Adrenal gland (tissue), 9 donors: ENCODE measurements at regions not wholly inside any gene's neighbourhood (a gene's known extent, or its start where the extent isn't known, plus 50 kb on each side); places are given as distances from the start of the nearest gene placed in this dataset.

Experiments used
- DNase-seq, 7 donors: peaks; one replicate each; pipeline ENCODE4 v3.0.0-alpha.2; 2019 to 2020
- H3K27ac ChIP-seq, 5 donors: fragments of 200-600 bp; sonication (generic) in 4 of 5; 1 replicate in 3 of 5; 2 replicates in 2 of 5; pipeline versions ENCODE4 v1.5.1 to v1.8.0; 2016 to 2020; ENCODE audit warnings: mild to moderate bottlenecking in 1 of 5
- H3K27me3 ChIP-seq: fragments of 200-600 bp; 2 replicates; pipeline ENCODE4 v1.8.0; 2021
- H3K36me3 ChIP-seq, 2 donors: fragments of 200-600 bp; replicated peaks in 1 of 2; 1 replicate in 1 of 2; 2 replicates in 1 of 2; pipeline versions ENCODE4 v1.5.1 to v1.8.0; 2018 to 2022
- H3K4me1 ChIP-seq, 2 donors: fragments of 200-600 bp; replicated peaks in 1 of 2; 1 replicate in 1 of 2; 2 replicates in 1 of 2; pipeline versions ENCODE4 v1.5.1 to v1.8.0; 2018 to 2021
- H3K4me3 ChIP-seq, 4 donors: fragments of 200-600 bp; sonication (generic) in 3 of 4; one replicate each; pipeline ENCODE4 v1.5.1; 2016 to 2018
- H3K9me3 ChIP-seq, 3 donors: fragments of 200-600 bp; sonication (generic) in 1 of 3; replicated peaks in 1 of 3; 1 replicate in 2 of 3; 2 replicates in 1 of 3; pipeline versions ENCODE4 v1.5.1 to v1.8.0; 2016 to 2021
- POLR2A ChIP-seq, 2 donors: fragments of 450-650 bp; IDR thresholded peaks; one replicate each; pipeline ENCODE4 v1.6.1; 2017; ENCODE audit warnings: antibody characterized with exemption in 2 of 2, mild to moderate bottlenecking in 2 of 2, moderate library complexity in 1 of 2
- WGBS, 4 donors: extraction: QIAGEN DNeasy Blood & Tissue Kit in 2 of 4; methylation state at CpG; one replicate each; pipeline versions ENCODE4 v1.1.5 to v1.1.7; 2013 to 2017; 5-methylcytosine and 5-hydroxymethylcytosine counted together
- intact Hi-C, 2 donors: fragments of 100-400 bp; cut with DNase I; formaldehyde crosslinking; loops; one replicate each; pipeline versions ENCODE4 v1.14.1 to v1.15.0; 2022 to 2023
- TF ChIP-seq, protein P1 (sequence below), 6 experiments: fragments of 450-650 bp in 4 of 6; fragments of 200-600 bp in 2 of 6; sonication (generic) in 1 of 6; IDR thresholded peaks; 1 replicate in 5 of 6; 2 replicates in 1 of 6; pipeline versions ENCODE4 v1.5.1 to v1.8.0; 2016 to 2021; ENCODE audit warnings: antibody characterized with exemption in 6 of 6, mild to moderate bottlenecking in 2 of 6, moderate library complexity in 1 of 6
- donor health status: healthy with polysubstance abuse.
- donor health status: Bipolar disorder and iron deficiency.
- donor health status: DM: yes; HTN: yes; CAD: no.
- donor health status: DM: no; HTN: no; CAD: no.
- donor health status: DM: no; HTN: no; CAD: no.

DNA sequence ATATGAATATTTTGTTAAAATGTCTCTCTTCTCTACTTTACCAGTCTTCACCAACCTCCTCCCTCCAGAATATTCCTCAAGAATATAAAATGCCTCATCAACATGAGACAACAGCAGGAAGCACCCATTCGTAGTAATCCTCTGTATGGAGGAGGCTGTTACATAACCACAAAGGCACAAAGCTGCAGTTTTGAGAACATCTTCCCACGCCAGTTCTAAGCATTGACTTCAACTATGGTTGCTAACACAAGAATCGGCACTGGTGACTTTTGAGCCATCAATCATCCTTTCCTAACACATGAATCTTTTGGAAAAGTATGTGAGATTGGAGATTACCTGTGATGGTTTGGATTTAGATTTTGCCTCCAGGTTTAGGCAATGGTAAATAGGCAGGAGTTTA is 54.9 kb upstream of the CYP1B1 start:
- 68 to 83% (median 73%) methylated on average over 3 of the region's 3 CpGs for WGBS, 4 donors
- intact Hi-C loops, result no loop called here

DNA sequence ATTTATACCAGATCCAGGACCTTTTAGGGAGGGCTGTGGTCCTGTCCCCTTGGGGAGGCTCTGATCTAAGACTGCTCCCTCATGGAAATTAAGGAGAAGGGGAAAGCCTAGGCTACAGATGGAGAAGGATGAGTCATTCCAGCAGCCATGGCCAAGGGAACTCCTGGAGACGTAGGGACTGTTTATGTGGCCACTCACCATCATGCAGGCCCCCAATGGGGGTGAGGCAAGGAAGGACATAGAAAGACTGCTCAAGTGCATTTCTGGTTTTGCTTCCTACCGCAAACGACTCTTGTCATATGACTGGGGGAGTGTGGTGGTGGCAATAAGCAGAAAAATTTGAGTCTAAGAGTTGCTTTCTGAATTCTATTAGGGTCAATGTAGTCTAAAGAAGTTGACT is 54.0 kb upstream of the CYP1B1 start:
- TF ChIP-seq, protein P1, sequence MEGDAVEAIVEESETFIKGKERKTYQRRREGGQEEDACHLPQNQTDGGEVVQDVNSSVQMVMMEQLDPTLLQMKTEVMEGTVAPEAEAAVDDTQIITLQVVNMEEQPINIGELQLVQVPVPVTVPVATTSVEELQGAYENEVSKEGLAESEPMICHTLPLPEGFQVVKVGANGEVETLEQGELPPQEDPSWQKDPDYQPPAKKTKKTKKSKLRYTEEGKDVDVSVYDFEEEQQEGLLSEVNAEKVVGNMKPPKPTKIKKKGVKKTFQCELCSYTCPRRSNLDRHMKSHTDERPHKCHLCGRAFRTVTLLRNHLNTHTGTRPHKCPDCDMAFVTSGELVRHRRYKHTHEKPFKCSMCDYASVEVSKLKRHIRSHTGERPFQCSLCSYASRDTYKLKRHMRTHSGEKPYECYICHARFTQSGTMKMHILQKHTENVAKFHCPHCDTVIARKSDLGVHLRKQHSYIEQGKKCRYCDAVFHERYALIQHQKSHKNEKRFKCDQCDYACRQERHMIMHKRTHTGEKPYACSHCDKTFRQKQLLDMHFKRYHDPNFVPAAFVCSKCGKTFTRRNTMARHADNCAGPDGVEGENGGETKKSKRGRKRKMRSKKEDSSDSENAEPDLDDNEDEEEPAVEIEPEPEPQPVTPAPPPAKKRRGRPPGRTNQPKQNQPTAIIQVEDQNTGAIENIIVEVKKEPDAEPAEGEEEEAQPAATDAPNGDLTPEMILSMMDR (IDR thresholded peaks at IDR 0.05), result no peak
- TF ChIP-seq POLR2A (IDR thresholded peaks at IDR 0.05), result no peak
- intact Hi-C loops, result no loop called here
- no peak overlapping the region for H3K4me3 ChIP-seq
- peaks cover 12 to 14% of the 10 kb centered on the region in 2 donors for H3K4me1 ChIP-seq
- WGBS, 4 donors, result 65 to 72% (median 69%) methylated on average over 3 of the region's 3 CpGs
- no peaks in the 10 kb centered on the region for H3K9me3 ChIP-seq
- H3K27me3 ChIP-seq, result no peaks in the 10 kb centered on the region
- DNase-seq, result peak in 1 of 7 donors; percentile 37
- H3K27ac ChIP-seq, result peak overlapping the region in 4 of 5 donors; percentile 20 to 75 (median 40)
- no peaks in the 10 kb centered on the region for H3K36me3 ChIP-seq

More for the DNA sequence above, 54.9 kb upstream of the CYP1B1 start:
- H3K27me3 ChIP-seq, result no peaks in the 10 kb centered on the region
- no peaks in the 10 kb centered on the region for H3K9me3 ChIP-seq
- TF ChIP-seq POLR2A (IDR thresholded peaks at IDR 0.05), result no peak
- TF ChIP-seq, protein P1 (IDR thresholded peaks at IDR 0.05), result no peak
- H3K36me3 ChIP-seq, result no peaks in the 10 kb centered on the region
- no peak overlapping the region for H3K4me3 ChIP-seq
- peak overlapping the region in 3 of 5 donors; percentile 7 to 75 (median 53) for H3K27ac ChIP-seq
- no peak for DNase-seq
- H3K4me1 ChIP-seq, result peaks cover 12 to 14% of the 10 kb centered on the region in 2 donors

GRCh38 chr2:38129481-38129880 is 53.5 kb upstream of the CYP1B1 start:
- H3K27ac ChIP-seq, result peak overlapping the region; percentile 20 to 75 (median 31)
- TF ChIP-seq POLR2A (IDR thresholded peaks at IDR 0.05), result no peak
- TF ChIP-seq, protein P1 (IDR thresholded peaks at IDR 0.05), result no peak
- H3K4me3 ChIP-seq, result no peak overlapping the region
- intact Hi-C loops, result no loop called here
- H3K36me3 ChIP-seq, result no peaks in the 10 kb centered on the region
- peaks cover 12 to 14% of the 10 kb centered on the region in 2 donors for H3K4me1 ChIP-seq
- no peaks in the 10 kb centered on the region for H3K9me3 ChIP-seq
- H3K27me3 ChIP-seq, result no peaks in the 10 kb centered on the region
- peak in 2 of 7 donors; percentile 29 to 58 for DNase-seq
- WGBS, 4 donors, result 7 to 29% (median 10%) methylated on average over 1 of the region's 1 CpG

DNA sequence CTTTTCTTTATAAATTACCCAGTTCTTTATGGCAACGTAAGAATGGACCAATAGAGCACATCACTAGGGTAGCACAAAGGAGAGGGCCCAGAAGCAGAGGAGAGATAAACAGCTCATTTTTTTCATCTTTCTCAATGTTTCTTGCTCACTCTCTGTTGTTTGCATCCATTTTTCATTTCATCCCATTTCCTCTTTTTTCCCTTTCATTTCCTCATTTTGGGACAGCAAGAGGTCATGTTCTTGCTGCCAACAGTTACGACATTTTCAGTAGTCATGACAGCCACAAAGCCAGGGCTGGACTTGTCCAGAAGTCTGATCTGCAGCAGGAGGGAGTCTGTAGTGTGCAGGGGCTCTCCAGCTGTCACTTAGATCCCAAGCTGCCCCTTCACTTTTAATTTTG is 52.7 kb upstream of the CYP1B1 start:
- DNase-seq, result peak in 5 of 7 donors; percentile 49 to 77 (median 71)
- Histone ChIP-seq H3K4me3 (no peak overlapping the region), H3K4me1 (peaks cover 12 to 14% of the 10 kb centered on the region in 2 donors), H3K27me3 (no peaks in the 10 kb centered on the region), H3K36me3 (no peaks in the 10 kb centered on the region), H3K9me3 (no peaks in the 10 kb centered on the region), H3K27ac (peak overlapping the region in 3 of 5 donors; percentile 31 to 53 (median 46))
- TF ChIP-seq POLR2A (IDR thresholded peaks at IDR 0.05), result no peak
- TF ChIP-seq, protein P1 (IDR thresholded peaks at IDR 0.05), result no peak
- intact Hi-C loops, result no loop called here
- 50 to 70% (median 67%) methylated on average over 2 of the region's 2 CpGs for WGBS, 4 donors
